ENCODE measurements at regions not wholly inside any gene's neighbourhood (a gene's known extent, or its start where the extent isn't known, plus 50 kb on each side); places are given as distances from the start of the nearest gene placed in this dataset.

GRCh38 chr19:34578173-34578572 is 96.6 kb downstream of the WTIP start:
- TF ChIP-seq CTCF (IDR thresholded peaks at IDR 0.05) (no peak), POLR2A (IDR thresholded peaks at IDR 0.05) (no peak)

Data from lower leg skin (tissue), 3 donors.